Activated CD8-positive, alpha-beta T cell treated with anti-CD3 and anti-CD28 coated beads for 36 hours (primary cell): ENCODE measurements at regions not wholly inside any gene's neighbourhood (a gene's known extent, or its start where the extent isn't known, plus 50 kb on each side); places are given as distances from the start of the nearest gene placed in this dataset.

Experiments
- ATAC-seq: fragments of 200-7000 bp; cut with Tn5 transposase; one replicate; pipeline ENCODE4 v1.10.0; 2021; ENCODE audit warnings: mild to moderate bottlenecking, moderate library complexity
- CTCF ChIA-PET: fragments of 350-600 bp; sonication (Branson Sonifier 250); formaldehyde crosslinking; loops from one replicate; lab custom pipeline; 2021; ENCODE audit warnings: antibody characterized with exemption; lab: Charles Lee
- POLR2A ChIA-PET: fragments of 350-600 bp; sonication (Branson Sonifier 250); formaldehyde crosslinking; loops from one replicate; lab custom pipeline; 2021; ENCODE audit warnings: antibody characterized with exemption; lab: Charles Lee
- DNase-seq: peaks from one replicate; pipeline ENCODE4 v3.0.0-alpha.2; 2020
- H3K27ac Mint-ChIP-seq: one replicate; pipeline ENCODE4 v1.8.0; 2021; ENCODE audit warnings: mild to moderate bottlenecking, mixed read lengths
- H3K27me3 Mint-ChIP-seq: one replicate; pipeline ENCODE4 v1.8.0; 2021; ENCODE audit warnings: mixed read lengths
- H3K36me3 Mint-ChIP-seq: one replicate; pipeline ENCODE4 v1.8.0; 2021; ENCODE audit warnings: low read depth, mixed read lengths
- H3K4me1 Mint-ChIP-seq: one replicate; pipeline ENCODE4 v1.8.0; 2021; ENCODE audit warnings: low read depth, mixed read lengths
- H3K4me3 Mint-ChIP-seq: one replicate; pipeline ENCODE4 v1.8.0; 2021; ENCODE audit warnings: mild to moderate bottlenecking, moderate library complexity, mixed read lengths
- H3K9me3 Mint-ChIP-seq: one replicate; pipeline ENCODE4 v1.8.0; 2021; ENCODE audit warnings: mixed read lengths
- CTCF ChIP-seq: fragments of 200-600 bp; IDR thresholded peaks from one replicate; pipeline ENCODE4 v1.8.0; 2022; ENCODE audit warnings: antibody characterized with exemption, mild to moderate bottlenecking
- intact Hi-C: fragments of 100-400 bp; cut with micrococcal nuclease; formaldehyde crosslinking; loops from one replicate; pipeline ENCODE4 v1.10.0; 2022

GRCh38 chr4:111698361-111698760 lies 446.9 kb upstream of the FAM241A start:
- Mint-ChIP-seq H3K27ac (no peak overlapping the region), H3K27me3 (no peaks in the 10 kb centered on the region), H3K4me3 (no peak overlapping the region), H3K9me3 (no peaks in the 10 kb centered on the region), H3K4me1 (no peaks in the 10 kb centered on the region), H3K36me3 (no peaks in the 10 kb centered on the region)
- intact Hi-C loops = no loop called here
- ATAC-seq (no peak), DNase-seq (no peak)
- ChIA-PET POLR2A (no interaction called here), CTCF (no interaction called here)
- TF ChIP-seq CTCF = no peak

DNA sequence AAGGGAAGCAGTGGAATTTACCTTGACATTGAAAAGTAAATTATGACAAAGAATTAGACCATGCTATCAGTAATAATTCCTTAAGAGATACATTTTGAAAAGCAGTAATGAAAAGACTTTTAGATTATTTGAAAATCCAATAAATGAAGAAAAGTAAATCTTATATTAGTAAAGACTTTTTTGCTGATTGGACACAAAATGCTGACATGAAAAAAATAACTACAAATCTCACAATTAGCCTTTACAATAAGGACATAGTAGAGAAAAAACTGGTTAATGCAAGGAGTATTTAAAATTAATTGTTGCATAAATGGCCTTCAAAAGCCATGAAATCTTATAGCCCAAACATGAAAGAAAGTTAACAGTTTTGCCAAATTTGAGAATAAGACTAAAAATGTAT lies 446.1 kb upstream of the FAM241A start:
- DNase-seq (no peak), ATAC-seq (no peak)
- H3K27ac Mint-ChIP-seq = no peak overlapping the region
- intact Hi-C loops = no loop called here
- H3K36me3 Mint-ChIP-seq = no peaks in the 10 kb centered on the region
- no peak overlapping the region for H3K4me3 Mint-ChIP-seq
- H3K4me1 Mint-ChIP-seq = no peaks in the 10 kb centered on the region
- POLR2A ChIA-PET = no interaction called here
- TF ChIP-seq CTCF = no peak
- no peaks in the 10 kb centered on the region for H3K27me3 Mint-ChIP-seq
- H3K9me3 Mint-ChIP-seq = no peaks in the 10 kb centered on the region
- CTCF ChIA-PET = no interaction called here

DNA sequence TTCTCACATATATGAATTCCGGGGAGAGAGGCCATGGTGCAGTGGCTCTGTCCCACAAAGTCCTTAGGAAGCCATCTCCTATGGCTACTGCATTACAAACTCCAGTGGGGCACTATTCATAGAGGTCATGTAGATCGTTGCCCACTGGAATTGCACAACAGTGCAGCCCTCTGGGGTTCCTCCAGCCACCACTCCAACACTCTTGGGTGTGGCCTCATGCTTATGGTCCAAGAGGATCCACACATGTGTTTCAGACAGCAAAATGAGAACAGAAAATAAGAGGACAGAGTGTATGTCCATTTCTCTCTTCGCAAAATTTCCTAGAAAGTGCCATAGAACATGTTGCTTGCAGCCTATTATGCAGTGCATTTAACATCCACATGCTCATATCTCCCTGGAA lies 444.2 kb upstream of the FAM241A start:
- ChIA-PET POLR2A (no interaction called here), CTCF (no interaction called here)
- DNase-seq (no peak), ATAC-seq (no peak)
- H3K36me3 Mint-ChIP-seq = no peaks in the 10 kb centered on the region
- no peak overlapping the region for H3K27ac Mint-ChIP-seq
- H3K9me3 Mint-ChIP-seq = no peaks in the 10 kb centered on the region
- intact Hi-C loops = no loop called here
- no peak overlapping the region for H3K4me3 Mint-ChIP-seq
- H3K4me1 Mint-ChIP-seq = no peaks in the 10 kb centered on the region
- H3K27me3 Mint-ChIP-seq = no peaks in the 10 kb centered on the region
- TF ChIP-seq CTCF = no peak

- no peak overlapping the region for H3K4me3 Mint-ChIP-seq
Measured at GRCh38 chr4:111707491-111707890, 437.8 kb upstream of the FAM241A start.

GRCh38 chr4:111712093-111712677 lies 433.1 kb upstream of the FAM241A start:
- DNase-seq (no peak), ATAC-seq (no peak)
- no peak for TF ChIP-seq CTCF
- H3K4me1 Mint-ChIP-seq = no peaks in the 10 kb centered on the region
- intact Hi-C loops = no loop called here
- H3K9me3 Mint-ChIP-seq = no peaks in the 10 kb centered on the region
- H3K27me3 Mint-ChIP-seq = no peaks in the 10 kb centered on the region
- no peak overlapping the region for H3K4me3 Mint-ChIP-seq
- H3K27ac Mint-ChIP-seq = no peak overlapping the region
- CTCF ChIA-PET = no interaction called here
- POLR2A ChIA-PET = no interaction called here
- no peaks in the 10 kb centered on the region for H3K36me3 Mint-ChIP-seq

More at GRCh38 chr4:111707491-111707890, 437.8 kb upstream of the FAM241A start:
- ChIA-PET POLR2A (no interaction called here), CTCF (no interaction called here)
- no peak for TF ChIP-seq CTCF
- Mint-ChIP-seq H3K27me3 (no peaks in the 10 kb centered on the region), H3K4me1 (no peaks in the 10 kb centered on the region), H3K27ac (no peak overlapping the region), H3K36me3 (no peaks in the 10 kb centered on the region), H3K9me3 (no peaks in the 10 kb centered on the region)
- ATAC-seq (no peak), DNase-seq (no peak)
- intact Hi-C loops = no loop called here
